ENCODE measurements at regions not wholly inside any gene's neighbourhood (a gene's known extent, or its start where the extent isn't known, plus 50 kb on each side); places are given as distances from the start of the nearest gene placed in this dataset.
"Not testable (repeated sequence)": the region's sequence is repeated elsewhere in the genome, so short reads cannot be mapped to it uniquely, and the experiment has no call there.

DNA sequence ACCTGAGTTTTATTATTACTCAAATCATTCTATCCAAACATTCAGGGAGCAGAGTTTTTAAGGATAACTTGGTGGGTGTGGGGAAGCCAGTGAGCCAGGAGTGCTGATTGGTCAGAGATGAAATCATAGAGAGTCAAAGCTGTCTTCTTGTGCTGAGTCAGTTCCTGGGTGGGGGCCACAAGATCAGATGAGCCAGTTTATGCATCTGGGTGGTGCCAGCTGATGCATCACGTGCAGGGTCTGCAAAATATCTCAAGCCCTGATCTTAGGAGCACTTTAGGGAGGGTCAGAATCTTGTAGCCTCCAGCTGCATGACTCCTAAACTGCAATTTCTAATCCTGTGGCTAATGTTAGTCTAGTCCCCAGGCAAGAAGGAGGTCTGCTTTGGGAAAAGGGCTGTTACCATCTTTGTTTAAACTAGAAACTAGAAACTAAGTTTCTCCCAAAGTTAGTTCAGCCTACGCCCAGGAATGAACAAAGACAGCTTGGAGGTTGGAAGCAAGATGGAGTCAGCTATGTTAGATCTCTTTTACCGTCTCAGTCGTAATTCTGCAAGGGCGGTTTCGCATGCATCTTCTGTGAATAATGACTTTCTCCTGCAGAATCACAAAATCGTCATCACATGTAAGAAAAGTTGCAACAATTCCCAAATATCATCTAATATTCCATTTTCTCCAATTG lies 97.5 kb downstream of the ZNF664 start:
- CTCF ChIA-PET, result interaction anchor here (0.6 kb wide), 1 partner anchor 232 kb away, joined by 3 read pairs; no protein-coding TSS in a partner anchor
- POLR2A ChIA-PET; DNase-seq (ENCODE audit: extremely low spot score): not testable (repeated sequence)

GRCh38 chr12:124071075-124071443 lies 98.0 kb downstream of the ZNF664 start:
- TF ChIP-seq NFRKB (IDR thresholded peaks at IDR 0.05), result no peak
- TF ChIP-seq ARNT (IDR thresholded peaks at IDR 0.05), result no peak
- no peak for TF ChIP-seq L3MBTL2 (conservative IDR thresholded peaks at IDR 0.05)
- no peak for TF ChIP-seq ELF4 (IDR thresholded peaks at IDR 0.05)
- no peak for TF ChIP-seq BHLHE40 (IDR thresholded peaks at IDR 0.05; ENCODE audit: borderline replicate concordance)
- TF ChIP-seq FOXA1 (IDR thresholded peaks at IDR 0.05), result no peak
- TF ChIP-seq CTBP1 (IDR thresholded peaks at IDR 0.05; ENCODE audit: borderline replicate concordance), result no peak
- no peak for TF ChIP-seq ZNF384 (IDR thresholded peaks at IDR 0.05)
- TF ChIP-seq SUZ12 (IDR thresholded peaks at IDR 0.05), result no peak
- no peak for TF ChIP-seq TARDBP (IDR thresholded peaks at IDR 0.05)
- no peak for TF ChIP-seq FOXK2 (IDR thresholded peaks at IDR 0.05)
- TF ChIP-seq PKNOX1 (IDR thresholded peaks at IDR 0.05), result no peak
- TF ChIP-seq LEF1 (IDR thresholded peaks at IDR 0.05; ENCODE audit: borderline replicate concordance), result no peak
- no peak for TF ChIP-seq SP1 (IDR thresholded peaks at IDR 0.05)
- TF ChIP-seq HDGF (IDR thresholded peaks at IDR 0.05; ENCODE audit: borderline replicate concordance), result no peak
- TF ChIP-seq FOXM1 (IDR thresholded peaks at IDR 0.05; ENCODE audit: borderline replicate concordance), result no peak
- ChIA-PET POLR2A (no interaction called here), CTCF (interaction anchor here (0.6 kb wide), 1 partner anchor 232 kb away, joined by 3 read pairs; no protein-coding TSS in a partner anchor)
- no peak for DNase-seq (ENCODE audit: extremely low spot score)

DNA sequence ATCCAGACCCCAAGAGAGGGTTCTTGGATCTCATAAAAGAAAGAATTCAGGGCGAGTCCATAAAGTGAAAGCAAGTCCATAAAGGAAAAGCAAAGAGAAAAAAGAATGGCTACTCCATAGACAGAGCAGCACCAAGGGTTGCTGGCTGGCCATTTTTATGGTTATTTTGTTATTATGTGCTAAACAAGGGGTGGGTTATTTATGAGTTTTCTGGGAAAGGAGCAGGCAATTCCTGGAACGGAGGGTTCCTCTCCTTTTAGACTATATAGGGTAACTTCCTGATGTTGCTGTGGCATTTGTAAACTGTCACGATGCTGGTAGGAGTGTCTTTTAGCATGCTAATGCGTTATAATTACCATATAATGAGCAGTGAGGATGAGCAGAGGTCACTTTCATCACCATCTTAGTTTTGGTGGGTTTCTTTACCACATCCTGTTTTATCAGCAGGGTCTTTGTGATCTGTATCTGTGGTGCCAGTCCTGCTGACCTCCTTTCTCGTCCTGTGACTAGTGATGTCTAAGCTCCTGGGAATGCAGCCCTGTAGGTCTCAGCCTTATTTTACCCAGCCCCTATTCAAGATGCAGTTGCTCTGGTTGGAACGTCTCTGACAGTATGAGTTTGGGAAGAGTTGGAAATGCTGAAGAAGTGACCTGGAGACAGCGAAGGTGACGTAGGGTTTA lies 100.5 kb downstream of the ZNF664 start:
- no peak for DNase-seq (ENCODE audit: extremely low spot score)
- ChIA-PET CTCF (no interaction called here), POLR2A (no interaction called here)
- TF ChIP-seq L3MBTL2 (conservative IDR thresholded peaks at IDR 0.05) (no peak), LEF1 (IDR thresholded peaks at IDR 0.05; ENCODE audit: borderline replicate concordance) (no peak), BHLHE40 (IDR thresholded peaks at IDR 0.05; ENCODE audit: borderline replicate concordance) (no peak), TARDBP (IDR thresholded peaks at IDR 0.05) (no peak), SP1 (IDR thresholded peaks at IDR 0.05) (no peak), SUZ12 (IDR thresholded peaks at IDR 0.05) (no peak)

- DNase-seq (ENCODE audit: extremely low spot score), result no peak
- TF ChIP-seq ZNF384 (IDR thresholded peaks at IDR 0.05), result no peak
- TF ChIP-seq FOXA1 (IDR thresholded peaks at IDR 0.05), result no peak
- no peak for TF ChIP-seq HDGF (IDR thresholded peaks at IDR 0.05; ENCODE audit: borderline replicate concordance)
- no peak for TF ChIP-seq BHLHE40 (IDR thresholded peaks at IDR 0.05; ENCODE audit: borderline replicate concordance)
- no peak for TF ChIP-seq LEF1 (IDR thresholded peaks at IDR 0.05; ENCODE audit: borderline replicate concordance)
- no peak for TF ChIP-seq NFRKB (IDR thresholded peaks at IDR 0.05)
- no peak for TF ChIP-seq FOXM1 (IDR thresholded peaks at IDR 0.05; ENCODE audit: borderline replicate concordance)
- no peak for TF ChIP-seq SUZ12 (IDR thresholded peaks at IDR 0.05)
- TF ChIP-seq FOXK2 (IDR thresholded peaks at IDR 0.05), result no peak
- TF ChIP-seq L3MBTL2 (conservative IDR thresholded peaks at IDR 0.05), result no peak
- no peak for TF ChIP-seq CTBP1 (IDR thresholded peaks at IDR 0.05; ENCODE audit: borderline replicate concordance)
- no peak for TF ChIP-seq ARNT (IDR thresholded peaks at IDR 0.05)
- no peak for TF ChIP-seq SP1 (IDR thresholded peaks at IDR 0.05)
- TF ChIP-seq PKNOX1 (IDR thresholded peaks at IDR 0.05), result no peak
- no peak for TF ChIP-seq TARDBP (IDR thresholded peaks at IDR 0.05)
- TF ChIP-seq ELF4 (IDR thresholded peaks at IDR 0.05), result no peak
- CTCF ChIA-PET, result no interaction called here
- POLR2A ChIA-PET, result no interaction called here
Measured at GRCh38 chr12:124075841-124076240, 102.8 kb downstream of the ZNF664 start.

DNA sequence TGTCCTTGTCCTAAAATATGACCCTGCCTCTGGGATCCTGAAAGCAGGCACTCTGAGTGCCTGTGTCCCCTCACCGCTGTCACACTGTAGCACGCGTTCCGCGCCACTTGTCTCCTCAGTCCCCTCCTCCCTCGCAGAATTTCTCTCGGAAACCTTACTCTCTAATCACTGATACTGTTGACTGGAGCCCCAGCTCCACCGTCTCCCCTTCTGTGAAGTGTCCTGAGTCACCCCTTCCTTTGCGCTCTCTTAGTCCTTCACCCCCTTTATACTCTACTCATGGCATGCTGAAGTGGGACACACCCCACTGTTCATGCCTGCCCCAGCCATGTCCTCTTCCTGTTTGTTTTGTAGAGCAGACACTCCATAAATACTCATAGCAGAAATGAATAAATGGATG lies 104.7 kb downstream of the ZNF664 start:
- DNase-seq (ENCODE audit: extremely low spot score), result no peak
- TF ChIP-seq CTBP1 (IDR thresholded peaks at IDR 0.05; ENCODE audit: borderline replicate concordance) (no peak), NFRKB (IDR thresholded peaks at IDR 0.05) (no peak), FOXA1 (IDR thresholded peaks at IDR 0.05) (no peak), BHLHE40 (IDR thresholded peaks at IDR 0.05; ENCODE audit: borderline replicate concordance) (no peak), SP1 (IDR thresholded peaks at IDR 0.05) (no peak), ZNF384 (IDR thresholded peaks at IDR 0.05) (no peak), TARDBP (IDR thresholded peaks at IDR 0.05) (no peak), LEF1 (IDR thresholded peaks at IDR 0.05; ENCODE audit: borderline replicate concordance) (no peak), HDGF (IDR thresholded peaks at IDR 0.05; ENCODE audit: borderline replicate concordance) (no peak), FOXM1 (IDR thresholded peaks at IDR 0.05; ENCODE audit: borderline replicate concordance) (no peak), L3MBTL2 (conservative IDR thresholded peaks at IDR 0.05) (no peak), ELF4 (IDR thresholded peaks at IDR 0.05) (no peak), PKNOX1 (IDR thresholded peaks at IDR 0.05) (no peak), SUZ12 (IDR thresholded peaks at IDR 0.05) (no peak), ARNT (IDR thresholded peaks at IDR 0.05) (no peak), FOXK2 (IDR thresholded peaks at IDR 0.05) (no peak)
- CTCF ChIA-PET, result interaction anchor here (0.6 kb wide), 1 partner anchor 219 kb away, joined by 3 read pairs; no protein-coding TSS in a partner anchor
- POLR2A ChIA-PET, result no interaction called here

- ChIA-PET POLR2A (no interaction called here), CTCF (no interaction called here)
- TF ChIP-seq FOXK2 (IDR thresholded peaks at IDR 0.05) (no peak), BHLHE40 (IDR thresholded peaks at IDR 0.05; ENCODE audit: borderline replicate concordance) (no peak), PKNOX1 (IDR thresholded peaks at IDR 0.05) (no peak), HDGF (IDR thresholded peaks at IDR 0.05; ENCODE audit: borderline replicate concordance) (no peak), SP1 (IDR thresholded peaks at IDR 0.05) (no peak), FOXM1 (IDR thresholded peaks at IDR 0.05; ENCODE audit: borderline replicate concordance) (no peak), TARDBP (IDR thresholded peaks at IDR 0.05) (no peak), ELF4 (IDR thresholded peaks at IDR 0.05) (no peak), LEF1 (IDR thresholded peaks at IDR 0.05; ENCODE audit: borderline replicate concordance) (no peak), L3MBTL2 (conservative IDR thresholded peaks at IDR 0.05) (no peak)
- DNase-seq (ENCODE audit: extremely low spot score), result no peak
Measured at GRCh38 chr12:124078800-124079199, 105.8 kb downstream of the ZNF664 start.

Measured in HEK293T (cell line).